Glomerular endothelial cell (primary cell): ENCODE measurements at regions not wholly inside any gene's neighbourhood (a gene's known extent, or its start where the extent isn't known, plus 50 kb on each side); places are given as distances from the start of the nearest gene placed in this dataset.

Experiments
- DNase-seq: peaks from one replicate; pipeline ENCODE4 v3.0.0-alpha.2; 2011; ENCODE audit warnings: low read depth, low spot score; ENCODE audit errors: extremely low read depth

DNA sequence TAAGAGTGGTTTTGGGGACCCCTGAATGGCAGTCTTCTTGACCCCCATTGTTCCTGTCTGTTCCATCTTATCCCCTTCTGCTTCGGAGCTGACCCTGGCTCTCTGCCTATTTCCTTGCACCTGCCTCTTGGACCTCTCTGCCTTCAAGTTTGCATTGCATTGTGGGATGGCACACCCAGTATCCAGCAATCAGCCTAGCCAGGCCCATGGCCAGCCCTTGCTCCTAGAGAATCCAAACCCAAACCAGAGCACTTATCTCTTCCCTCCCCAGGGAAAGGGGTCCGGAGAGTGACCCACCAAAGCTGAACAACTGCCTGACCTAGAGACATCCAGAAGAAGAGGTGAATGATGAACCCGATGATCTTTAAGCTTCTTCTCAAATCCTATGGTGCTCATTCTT is 607.3 kb upstream of the CADM1 start:
- DNase-seq: no peak

DNA sequence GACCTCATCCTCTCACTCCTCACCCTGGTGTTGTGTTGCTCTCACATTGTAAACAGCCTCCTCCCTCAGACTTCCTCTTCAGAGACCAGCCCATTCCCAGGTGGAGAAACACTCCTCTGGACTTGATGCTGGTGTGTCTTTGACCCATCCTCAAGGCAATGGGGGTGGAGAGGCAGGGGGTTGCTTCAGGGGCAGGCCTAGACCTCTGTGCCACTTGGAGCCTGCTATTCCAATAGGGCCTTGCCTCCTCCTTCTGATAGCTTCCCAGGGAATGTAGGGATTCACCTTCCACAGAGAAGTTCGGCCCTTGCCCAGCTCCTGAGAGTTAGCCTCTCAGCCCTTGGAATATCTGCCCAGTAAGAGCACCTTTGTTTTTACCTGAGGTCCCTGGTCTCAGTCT is 606.6 kb upstream of the CADM1 start:
- DNase-seq: no peak

DNA sequence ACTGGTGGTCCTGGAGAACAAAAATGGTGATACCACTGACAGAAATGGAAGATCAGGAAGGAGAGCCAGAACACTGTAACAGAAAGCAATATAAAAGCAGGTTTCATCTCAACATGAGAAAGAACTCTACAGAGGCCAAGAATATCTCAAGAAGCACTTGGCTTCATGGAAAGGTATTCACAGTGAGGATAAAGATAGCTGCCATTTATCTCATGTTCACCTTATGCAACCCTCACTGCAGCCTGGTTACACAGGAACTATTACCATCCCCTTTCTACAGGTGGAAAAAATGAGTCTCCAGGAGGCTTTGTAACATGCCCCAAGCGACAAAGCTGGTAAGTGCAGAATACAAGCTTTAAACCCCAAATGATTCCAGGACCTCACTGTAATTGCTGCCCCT is 606.1 kb upstream of the CADM1 start:
- no peak for DNase-seq

DNA sequence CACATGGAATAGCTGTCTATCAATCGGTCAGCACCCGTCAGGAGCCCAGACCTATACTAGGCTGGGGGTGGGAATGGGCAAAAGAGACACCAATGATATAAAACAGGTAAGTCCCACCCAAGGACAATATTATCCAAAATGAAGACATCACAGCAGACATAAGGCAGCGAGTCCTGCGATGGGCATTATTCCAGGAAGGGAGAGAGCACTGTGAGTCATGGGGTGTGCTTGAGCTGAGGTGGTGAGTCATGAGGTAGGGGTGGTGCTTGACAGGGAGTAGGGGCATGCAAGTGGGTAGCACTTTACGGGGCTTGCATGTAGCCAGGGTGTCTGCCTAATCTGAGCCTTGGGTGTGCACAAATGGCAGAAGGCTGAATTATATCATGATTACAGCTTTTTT is 605.0 kb upstream of the CADM1 start:
- no peak for DNase-seq

DNA sequence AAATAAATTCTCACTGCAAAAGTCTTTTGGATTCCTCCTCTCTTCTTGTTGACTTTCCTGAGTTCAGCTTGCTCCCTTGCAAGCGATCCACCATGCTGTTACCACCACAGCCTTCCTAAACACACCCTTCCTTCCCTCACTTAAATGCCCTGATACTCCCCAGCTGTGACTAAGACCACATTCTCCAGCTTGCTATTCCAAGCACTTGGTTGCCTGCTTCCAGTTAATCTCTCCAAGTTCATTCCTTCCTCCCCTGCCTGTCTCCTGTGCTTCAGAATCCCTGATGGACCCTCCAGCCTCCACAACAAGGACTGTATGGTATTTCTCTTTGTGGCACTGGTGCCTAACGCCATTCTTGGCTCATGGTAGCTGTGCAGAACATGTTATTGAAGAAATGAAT is 603.9 kb upstream of the CADM1 start:
- DNase-seq: no peak

DNA sequence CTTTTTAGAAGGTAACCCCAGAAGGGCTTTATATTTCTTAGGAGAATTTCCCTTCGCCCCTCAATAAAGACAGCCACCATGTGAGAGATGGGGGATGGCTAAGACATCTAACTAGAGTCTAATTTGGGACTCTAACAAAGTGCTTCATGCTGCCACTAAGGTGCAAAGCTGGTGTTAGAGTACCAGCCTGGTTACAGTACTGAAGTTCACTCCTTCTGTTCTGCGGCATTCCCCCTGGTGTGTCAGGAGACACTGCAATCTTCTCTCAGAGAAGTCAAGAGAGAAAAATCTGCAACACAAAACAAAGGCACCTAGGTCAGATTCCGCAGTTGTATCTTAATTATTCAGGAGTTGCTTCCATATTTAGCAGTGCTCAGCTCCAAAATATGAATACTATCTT is 603.0 kb upstream of the CADM1 start:
- no peak for DNase-seq

DNA sequence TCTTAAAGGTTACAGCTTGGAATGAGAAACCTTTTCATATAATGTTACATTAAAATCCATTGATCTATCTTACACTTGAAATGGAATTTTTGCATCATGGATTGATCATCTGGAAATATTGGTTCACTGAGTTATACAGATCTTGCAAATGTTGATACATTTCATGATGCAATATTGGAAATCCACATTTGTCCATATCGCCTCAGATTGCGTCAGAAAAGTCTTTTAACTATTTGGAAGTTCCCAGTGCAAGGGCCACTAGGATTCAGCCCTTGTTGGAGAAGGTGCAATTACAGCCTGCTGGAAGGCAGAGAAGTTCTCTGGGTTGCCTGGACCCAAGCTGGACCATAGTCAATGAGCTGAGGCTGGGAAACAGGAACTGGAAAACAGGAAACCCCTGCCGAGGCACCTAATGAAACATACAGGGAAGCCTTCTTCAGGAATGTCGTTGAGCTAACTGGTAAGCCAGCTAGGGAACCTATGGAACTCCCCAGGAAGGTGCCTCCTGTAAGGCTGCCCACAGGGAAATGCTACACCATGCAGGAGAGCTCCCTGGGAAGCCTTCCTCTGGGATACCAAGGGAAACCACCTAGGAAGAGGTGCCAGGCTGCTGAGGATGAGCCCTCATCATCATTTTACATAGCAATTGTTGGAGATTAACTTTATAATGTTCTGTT is 600.4 kb upstream of the CADM1 start:
- no peak for DNase-seq

DNA sequence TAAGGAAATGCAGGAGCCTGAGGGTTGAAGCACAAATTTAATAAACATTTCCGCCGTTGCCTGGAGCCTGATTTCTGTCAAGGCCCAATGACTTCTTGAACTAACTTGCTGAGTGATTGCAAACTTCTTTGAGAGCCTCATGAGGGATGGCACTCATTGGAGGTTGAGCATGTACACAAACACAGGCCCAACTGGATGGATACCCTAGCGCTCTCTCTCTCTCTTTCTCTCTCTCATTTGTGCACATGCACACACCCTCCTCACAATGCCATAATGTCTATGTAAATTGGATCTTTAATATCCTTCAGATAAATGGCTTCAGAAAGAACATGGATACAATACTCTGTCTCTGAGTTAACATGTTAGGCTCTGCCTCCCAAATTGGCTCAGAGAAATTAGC is 597.7 kb upstream of the CADM1 start:
- no peak for DNase-seq

DNA sequence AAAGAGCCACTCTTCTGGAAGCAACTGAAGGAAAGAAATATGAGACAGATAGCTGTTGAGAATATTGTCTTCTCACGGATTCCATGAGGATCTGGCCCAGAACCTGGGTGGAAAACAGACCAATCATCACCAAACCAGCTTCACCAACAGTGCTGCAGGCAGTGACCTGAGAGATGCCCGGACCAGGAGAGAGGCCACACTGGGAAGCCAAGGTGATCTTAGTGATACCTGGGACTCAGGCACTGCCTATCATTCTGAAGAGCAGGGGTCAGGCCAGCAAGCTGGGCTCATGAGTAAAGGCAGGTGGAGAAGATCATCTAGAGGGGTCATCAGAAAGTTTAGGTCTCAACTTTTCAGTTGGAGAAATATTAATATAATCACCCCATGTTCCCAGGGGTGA is 595.8 kb upstream of the CADM1 start:
- DNase-seq: no peak

DNA sequence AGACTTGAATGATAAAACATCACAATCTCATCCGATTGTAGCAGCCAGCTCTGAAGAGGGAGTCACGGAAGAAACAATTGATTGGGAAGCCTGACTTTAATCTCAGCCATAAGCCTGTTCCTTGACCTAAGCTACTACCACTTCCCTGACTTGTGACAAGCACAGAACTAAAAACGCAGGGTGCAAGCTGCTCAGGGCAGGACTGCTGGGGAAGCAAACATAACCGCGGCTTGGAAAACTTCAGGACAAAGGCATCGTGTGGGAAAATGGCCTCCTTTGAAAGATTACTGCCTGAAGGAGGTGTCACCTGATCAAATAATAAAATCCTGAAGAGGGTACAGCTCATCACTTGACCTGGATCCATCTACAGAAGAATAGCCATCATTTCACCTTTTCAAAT is 595.3 kb upstream of the CADM1 start:
- DNase-seq: no peak

DNA sequence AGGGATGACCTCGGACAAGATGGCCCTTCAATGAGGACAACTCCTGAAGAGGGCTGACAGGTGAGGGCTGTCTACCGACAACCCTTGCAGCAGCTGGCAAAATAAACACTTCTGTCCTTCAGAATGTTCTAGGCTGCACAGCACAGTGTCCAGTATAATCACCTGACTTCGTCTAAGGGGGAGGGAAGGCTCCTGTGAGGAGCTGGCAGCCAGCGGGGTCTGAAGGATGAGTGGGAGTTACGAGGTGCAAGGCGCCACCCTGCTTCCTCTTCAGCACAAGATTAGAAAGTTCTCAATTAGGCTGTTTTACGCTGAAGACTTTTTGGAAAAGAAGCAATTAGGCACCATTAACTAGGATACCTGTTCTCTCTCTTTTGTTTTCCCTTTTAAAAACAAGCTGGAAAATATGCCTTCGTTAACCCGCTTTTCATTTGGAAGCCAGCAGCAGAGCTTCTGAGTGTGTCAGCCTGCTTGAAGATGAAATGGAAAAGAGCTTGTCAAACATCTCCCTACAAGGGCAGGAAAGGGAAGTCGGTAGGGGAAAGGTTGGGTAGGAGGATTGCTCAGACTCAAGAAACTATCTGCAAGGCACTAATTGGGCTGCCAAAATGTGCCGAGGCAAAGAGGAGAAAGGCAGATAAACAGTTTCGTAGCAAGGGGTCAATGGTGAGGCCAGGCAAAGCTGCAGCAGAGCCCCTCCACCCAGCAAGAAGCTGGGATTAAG is 592.2 kb upstream of the CADM1 start:
- no peak for DNase-seq

DNA sequence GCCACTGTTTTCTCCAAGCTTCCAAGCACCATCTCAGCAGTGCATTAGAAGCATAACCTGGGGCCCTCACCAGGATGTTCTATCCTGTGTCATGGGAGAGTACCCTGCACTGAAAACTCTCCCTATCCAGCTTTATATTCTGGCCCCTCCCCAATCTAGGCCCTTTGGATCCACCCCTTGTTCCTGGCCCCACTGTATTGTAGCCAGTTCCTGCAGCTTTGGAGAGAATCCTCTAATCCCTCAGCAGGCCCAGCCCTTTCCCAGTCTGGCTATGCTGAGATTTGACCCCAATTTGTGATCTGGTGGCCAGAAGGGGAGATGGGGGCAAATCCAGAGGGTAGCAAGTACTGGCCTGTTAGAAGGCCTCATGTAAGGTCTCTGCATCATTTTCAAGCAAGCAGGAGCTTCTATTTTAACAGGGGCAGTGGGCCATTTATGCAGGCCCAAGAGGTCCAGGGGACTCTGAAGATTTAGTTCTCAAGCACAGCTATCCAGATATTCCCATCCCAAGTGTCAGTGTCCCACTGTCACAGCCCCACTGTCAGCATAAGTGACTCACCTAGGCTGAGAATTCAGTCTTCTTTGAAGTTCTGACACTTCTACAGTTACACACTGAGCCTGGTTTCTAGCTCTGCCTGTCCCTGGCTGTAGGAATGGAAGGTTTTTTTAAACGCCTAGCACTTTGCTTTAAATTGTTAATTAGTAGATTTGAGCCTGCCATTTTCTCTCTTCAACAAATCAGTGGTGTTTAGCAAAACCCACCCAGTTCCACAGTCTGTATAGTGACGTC is 589.5 kb upstream of the CADM1 start:
- no peak for DNase-seq

DNA sequence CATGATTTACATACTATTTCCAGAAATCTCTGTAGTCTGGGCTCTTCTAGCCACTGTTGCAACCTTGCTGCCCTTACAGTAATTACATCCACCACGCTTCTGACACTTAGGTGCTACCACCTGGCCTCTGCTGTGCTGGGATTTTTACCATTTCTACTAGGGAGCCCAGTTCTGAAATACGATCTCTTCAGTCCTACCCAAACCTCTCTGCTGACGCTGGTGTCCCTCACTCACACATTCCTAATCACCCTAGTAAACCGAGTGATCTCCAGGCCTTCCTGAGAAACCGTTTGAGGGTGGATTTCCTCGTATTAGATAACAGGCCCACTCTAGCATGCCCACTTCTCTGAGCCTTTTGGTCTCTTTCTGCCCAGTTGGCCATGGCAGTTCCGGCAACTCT is 588.9 kb upstream of the CADM1 start:
- no peak for DNase-seq

DNA sequence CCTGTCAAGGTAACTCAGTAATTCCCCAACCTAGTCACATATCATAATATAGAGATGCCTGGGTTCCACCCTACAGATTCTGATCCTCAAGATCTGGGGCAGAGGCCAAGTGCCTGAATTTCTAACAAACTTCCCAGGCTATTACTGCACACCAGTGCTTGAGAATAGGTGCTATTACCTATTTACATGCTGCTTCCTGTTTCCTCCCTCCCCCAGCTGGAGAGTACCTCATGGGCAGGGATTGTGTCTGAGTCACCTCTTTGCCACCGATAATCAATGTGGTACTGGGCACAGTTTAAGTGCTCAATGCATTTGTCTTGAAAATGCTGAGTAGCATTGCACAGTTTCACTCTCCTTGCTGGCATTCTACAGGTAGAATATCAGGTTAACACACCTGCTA is 582.2 kb upstream of the CADM1 start:
- no peak for DNase-seq

DNA sequence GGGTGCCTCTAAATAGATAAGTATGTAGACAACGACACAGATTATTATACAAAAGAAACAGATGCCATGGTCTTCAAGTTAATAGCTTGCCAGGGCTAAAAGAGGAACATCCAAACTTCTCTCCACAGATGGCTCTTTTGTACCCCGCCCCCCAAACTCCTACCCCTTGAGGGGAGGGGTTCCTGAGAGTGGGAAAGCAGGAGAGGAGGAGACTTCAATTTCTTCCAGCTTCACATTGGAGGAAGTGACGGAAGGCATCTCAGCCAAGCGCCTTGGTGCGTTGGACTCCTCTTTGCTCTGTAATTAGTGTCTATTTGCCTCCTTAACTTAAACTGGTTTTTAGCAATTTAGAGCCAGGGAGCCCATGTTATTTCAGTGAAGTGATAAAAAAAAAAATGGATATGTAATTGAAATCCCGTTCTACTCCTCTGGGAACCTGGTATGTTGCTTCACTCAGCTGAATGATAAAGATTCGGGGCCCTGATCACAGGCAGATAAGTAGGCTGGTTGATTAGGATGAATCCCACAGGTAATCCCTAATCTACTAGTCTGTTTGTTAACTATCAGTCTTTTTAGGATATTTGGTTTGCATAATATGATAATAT is 580.9 kb upstream of the CADM1 start:
- no peak for DNase-seq

DNA sequence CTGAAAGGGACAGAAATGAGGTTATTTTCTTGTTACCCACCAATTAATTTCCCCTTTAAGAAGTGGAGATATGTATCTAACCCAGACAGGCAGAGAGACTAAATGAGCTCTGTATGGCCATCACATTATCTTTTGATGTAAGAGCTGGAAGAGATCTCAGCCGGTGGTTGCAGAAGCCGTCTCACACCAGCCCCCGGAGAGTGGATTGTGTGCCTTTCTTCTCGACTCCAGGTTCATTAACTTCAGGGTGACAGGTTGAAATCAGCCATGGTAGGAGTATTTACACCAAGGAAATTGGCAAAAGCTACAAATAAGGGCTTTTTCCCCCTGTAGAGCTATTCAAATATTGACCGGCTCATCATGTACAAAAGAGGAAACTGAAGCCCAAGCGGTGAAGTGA is 580.3 kb upstream of the CADM1 start:
- DNase-seq: no peak

DNA sequence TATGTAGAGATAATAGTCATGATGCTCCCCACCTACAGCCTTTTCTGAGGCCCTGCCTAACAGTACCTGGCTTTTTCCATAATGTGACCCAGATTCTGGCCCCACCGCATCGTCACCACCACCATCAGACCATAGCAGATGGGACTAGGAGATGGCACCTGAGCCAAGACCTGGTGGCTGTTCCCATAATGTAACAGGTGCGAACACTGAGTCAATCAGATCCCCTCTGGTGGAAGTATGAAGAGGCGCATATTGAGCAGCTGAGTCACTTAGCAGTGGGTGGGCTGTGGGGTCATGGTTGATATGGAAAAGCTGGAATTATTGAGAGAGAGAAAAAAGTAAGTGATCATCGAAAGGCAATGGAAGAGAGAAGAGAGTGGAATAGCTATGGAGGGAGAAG is 578.0 kb upstream of the CADM1 start:
- DNase-seq: no peak

DNA sequence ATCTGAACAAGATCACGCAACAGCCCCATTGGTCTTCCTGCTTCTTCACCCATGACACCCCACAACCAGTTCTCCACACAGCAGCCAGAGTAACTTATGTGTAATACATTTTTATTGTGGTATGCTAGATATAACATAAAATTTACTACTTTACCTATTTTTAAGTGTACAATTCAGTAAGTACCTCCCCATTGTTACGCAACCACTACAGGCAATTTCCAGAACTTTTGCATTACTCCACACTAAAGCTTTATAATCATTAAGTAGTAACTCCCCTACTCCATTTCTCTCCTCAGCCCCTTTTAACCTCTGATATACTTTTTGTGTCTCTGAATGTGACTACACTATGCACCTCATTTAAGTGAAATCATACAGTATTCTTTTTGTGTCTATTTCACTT is 575.4 kb upstream of the CADM1 start:
- no peak for DNase-seq

DNA sequence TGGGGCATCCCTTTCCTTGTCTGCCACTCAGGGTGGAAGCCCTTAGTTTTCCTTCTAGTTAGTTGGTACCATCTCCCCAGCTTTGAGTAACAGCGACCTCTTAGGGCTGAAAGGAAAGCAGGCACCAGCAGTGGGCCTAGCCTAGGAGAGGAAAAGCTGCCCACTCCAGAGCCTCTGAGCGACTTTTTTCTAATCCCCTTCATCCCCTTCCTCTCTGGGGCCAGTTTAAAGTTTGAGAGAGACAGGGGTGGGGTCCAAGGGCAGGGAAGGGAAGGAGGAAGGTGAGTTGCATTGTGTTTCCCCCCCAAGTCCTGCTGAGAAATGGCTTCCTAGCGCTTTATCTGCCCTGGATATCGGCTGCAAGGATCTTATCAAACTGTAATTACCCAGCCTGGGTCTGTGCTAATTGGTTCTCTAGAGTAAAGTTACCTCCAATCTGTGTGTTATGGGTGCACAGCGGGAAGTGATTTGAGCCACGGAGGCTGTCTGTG is 573.9 kb upstream of the CADM1 start:
- DNase-seq: no peak

DNA sequence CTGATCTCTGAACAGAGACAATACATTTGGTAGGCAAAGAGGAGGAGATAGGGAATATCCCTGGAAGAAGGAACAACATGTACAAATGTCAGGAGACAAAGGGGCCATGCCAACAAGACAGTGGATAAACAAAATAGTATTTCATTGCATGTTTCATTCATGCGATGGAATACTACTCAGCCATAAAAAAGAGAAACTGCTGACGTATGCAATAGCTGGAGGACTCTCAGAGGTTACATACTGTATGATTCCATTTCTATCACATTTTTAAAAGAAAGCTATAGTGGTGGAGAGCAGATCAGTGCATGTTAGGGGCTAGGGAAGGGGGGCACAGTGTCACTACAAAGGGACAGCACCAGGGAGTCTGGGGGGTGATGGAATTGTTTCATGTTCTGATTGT is 572.9 kb upstream of the CADM1 start:
- DNase-seq: no peak
